GM23338 (cell line): ENCODE measurements at regions not wholly inside any gene's neighbourhood (a gene's known extent, or its start where the extent isn't known, plus 50 kb on each side); places are given as distances from the start of the nearest gene placed in this dataset. TPM values are rescaled to one million over a fixed set of nuclear protein-coding genes. Genes with fewer than 3 reads are reported as not detected.

Experiments used
- microRNA counts: library from miRNA; unstranded; fragments of <30 nt; microRNA quantifications from one replicate; lab custom pipeline; 2017
- microRNA-seq: library from miRNA; unstranded; fragments of <30 nt; microRNA quantifications from one replicate; pipeline ENCODE4, GENCODE V29; 2017
- small RNA-seq: library from RNA; depleted of rRNA; stranded (forward); fragments of <200 nt; gene quantifications from one replicate; pipeline ENCODE3, GENCODE V24; 2014; ENCODE audit warnings: low replicate concordance

MicroRNAs encoded in the stretch of these regions (microRNA counts, 767-probe panel; counts per million panel counts)
- microRNA hsa-miR-187-3p (lab: Ali Mortazavi, UCI): not detected

Small RNAs in the stretch of these regions (microRNA-seq; reads per million reads assigned to microRNA genes)
- 582 reads per million, percentile 87 among the genes with 10 or more reads in this experiment for gene MIR187

Small RNAs in the stretch of these regions (small RNA-seq; reads per million reads assigned to genes)
- 5.1 reads per million, percentile 93 among the genes with 10 or more reads in this experiment for gene MIR187
